MM.1S (cell line): ENCODE measurements at regions not wholly inside any gene's neighbourhood (a gene's known extent, or its start where the extent isn't known, plus 50 kb on each side); places are given as distances from the start of the nearest gene placed in this dataset.

Experiments used
- CTCF ChIP-seq: fragments of 300-600 bp; sonication (generic); IDR thresholded peaks from 2 replicates; pipeline ENCODE4 v1.5.1; 2016; ENCODE audit warnings: antibody characterized with exemption, low read length, mixed read lengths
- EZH2phosphoT487 ChIP-seq: fragments of 300-600 bp; sonication (generic); IDR thresholded peaks from 2 replicates; pipeline ENCODE4 v1.6.1; 2018; ENCODE audit warnings: antibody characterized with exemption, low read length

- TF ChIP-seq CTCF, result no peak
- TF ChIP-seq EZH2phosphoT487, result no peak
Observed at GRCh38 chrX:116862340-116862739, 399.6 kb upstream of the CT83 start.
